DOHH2 (cell line): ENCODE measurements at regions not wholly inside any gene's neighbourhood (a gene's known extent, or its start where the extent isn't known, plus 50 kb on each side); places are given as distances from the start of the nearest gene placed in this dataset.

Source experiments
- EZH2phosphoT487 ChIP-seq: fragments of 200-600 bp; sonication (generic); IDR thresholded peaks from 2 replicates; pipeline ENCODE4 v1.6.1; 2017; ENCODE audit warnings: borderline replicate concordance, mild to moderate bottlenecking, antibody characterized with exemption, low read length, moderate library complexity, mixed read lengths
- TF ChIP-seq, protein P1 (sequence below): fragments of 200-600 bp; sonication (generic); IDR thresholded peaks from one replicate; pipeline ENCODE4 v1.5.1; 2014; ENCODE audit warnings: antibody characterized with exemption, mild to moderate bottlenecking, low read depth, low read length; ENCODE audit not compliant: poor library complexity, severe bottlenecking

DNA sequence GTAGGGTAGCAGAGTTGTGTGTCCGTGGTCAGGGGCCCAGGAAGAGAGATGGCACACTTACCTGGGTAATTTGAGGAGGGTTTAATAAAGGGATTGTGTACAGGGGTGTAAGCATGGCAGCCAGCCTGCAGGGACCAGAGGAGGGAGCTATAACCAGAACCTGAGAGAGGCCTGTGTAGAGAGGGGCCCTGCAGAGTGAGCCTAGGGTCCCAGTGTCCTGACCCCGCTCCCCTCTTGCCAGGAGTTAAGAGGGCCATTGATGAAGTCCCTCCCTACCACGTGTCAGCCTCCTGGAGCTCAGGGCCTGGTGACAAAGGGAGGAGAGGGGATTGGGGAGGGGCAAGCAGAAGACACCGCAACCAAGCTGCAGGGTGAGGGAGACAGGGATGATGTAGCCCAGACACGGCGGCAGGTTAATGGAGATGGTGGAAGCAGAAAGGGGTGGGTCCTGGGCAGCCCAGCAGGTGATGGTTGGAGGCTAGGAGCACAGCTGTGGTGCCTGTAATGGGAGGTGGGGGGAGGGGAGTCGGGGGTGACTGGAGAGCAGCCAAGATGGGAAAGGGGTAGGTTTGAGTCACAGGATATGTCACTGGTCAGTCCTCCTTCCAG, 165.4 kb upstream of the TOPAZ1 start:
- TF ChIP-seq, protein P1, sequence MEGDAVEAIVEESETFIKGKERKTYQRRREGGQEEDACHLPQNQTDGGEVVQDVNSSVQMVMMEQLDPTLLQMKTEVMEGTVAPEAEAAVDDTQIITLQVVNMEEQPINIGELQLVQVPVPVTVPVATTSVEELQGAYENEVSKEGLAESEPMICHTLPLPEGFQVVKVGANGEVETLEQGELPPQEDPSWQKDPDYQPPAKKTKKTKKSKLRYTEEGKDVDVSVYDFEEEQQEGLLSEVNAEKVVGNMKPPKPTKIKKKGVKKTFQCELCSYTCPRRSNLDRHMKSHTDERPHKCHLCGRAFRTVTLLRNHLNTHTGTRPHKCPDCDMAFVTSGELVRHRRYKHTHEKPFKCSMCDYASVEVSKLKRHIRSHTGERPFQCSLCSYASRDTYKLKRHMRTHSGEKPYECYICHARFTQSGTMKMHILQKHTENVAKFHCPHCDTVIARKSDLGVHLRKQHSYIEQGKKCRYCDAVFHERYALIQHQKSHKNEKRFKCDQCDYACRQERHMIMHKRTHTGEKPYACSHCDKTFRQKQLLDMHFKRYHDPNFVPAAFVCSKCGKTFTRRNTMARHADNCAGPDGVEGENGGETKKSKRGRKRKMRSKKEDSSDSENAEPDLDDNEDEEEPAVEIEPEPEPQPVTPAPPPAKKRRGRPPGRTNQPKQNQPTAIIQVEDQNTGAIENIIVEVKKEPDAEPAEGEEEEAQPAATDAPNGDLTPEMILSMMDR: no peak
- TF ChIP-seq EZH2phosphoT487: no peak
